ENCODE measurements at regions not wholly inside any gene's neighbourhood (a gene's known extent, or its start where the extent isn't known, plus 50 kb on each side); places are given as distances from the start of the nearest gene placed in this dataset.

DNA sequence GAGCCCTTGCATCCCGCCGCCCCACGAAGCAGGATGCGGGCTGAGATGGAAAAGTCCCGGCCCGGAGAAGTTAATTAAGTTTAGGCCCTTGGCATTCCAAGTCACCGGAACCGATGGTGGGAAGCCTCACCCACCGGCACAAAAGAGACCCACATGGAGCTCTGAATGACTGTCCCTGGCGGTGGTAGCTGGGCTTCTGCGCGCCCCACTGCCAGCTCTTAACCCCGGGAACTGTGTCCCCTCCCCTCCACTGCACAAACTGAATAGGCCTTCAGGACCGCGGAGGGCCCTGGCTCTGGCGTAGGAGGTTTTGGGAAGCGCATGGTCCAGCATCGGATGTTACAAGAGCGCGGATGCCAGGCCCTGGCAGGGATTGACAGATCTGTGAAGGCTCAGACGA is 291.1 kb upstream of the TUT7 start:
- DNase-seq (ENCODE audit: low read depth) = no peak
- no peak overlapping the region for H3K4me3 ChIP-seq (ENCODE audit: low read length)
- TF ChIP-seq, protein P1, sequence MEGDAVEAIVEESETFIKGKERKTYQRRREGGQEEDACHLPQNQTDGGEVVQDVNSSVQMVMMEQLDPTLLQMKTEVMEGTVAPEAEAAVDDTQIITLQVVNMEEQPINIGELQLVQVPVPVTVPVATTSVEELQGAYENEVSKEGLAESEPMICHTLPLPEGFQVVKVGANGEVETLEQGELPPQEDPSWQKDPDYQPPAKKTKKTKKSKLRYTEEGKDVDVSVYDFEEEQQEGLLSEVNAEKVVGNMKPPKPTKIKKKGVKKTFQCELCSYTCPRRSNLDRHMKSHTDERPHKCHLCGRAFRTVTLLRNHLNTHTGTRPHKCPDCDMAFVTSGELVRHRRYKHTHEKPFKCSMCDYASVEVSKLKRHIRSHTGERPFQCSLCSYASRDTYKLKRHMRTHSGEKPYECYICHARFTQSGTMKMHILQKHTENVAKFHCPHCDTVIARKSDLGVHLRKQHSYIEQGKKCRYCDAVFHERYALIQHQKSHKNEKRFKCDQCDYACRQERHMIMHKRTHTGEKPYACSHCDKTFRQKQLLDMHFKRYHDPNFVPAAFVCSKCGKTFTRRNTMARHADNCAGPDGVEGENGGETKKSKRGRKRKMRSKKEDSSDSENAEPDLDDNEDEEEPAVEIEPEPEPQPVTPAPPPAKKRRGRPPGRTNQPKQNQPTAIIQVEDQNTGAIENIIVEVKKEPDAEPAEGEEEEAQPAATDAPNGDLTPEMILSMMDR (conservative IDR thresholded peaks at IDR 0.05; ENCODE audit: low read length) = no peak

DNA sequence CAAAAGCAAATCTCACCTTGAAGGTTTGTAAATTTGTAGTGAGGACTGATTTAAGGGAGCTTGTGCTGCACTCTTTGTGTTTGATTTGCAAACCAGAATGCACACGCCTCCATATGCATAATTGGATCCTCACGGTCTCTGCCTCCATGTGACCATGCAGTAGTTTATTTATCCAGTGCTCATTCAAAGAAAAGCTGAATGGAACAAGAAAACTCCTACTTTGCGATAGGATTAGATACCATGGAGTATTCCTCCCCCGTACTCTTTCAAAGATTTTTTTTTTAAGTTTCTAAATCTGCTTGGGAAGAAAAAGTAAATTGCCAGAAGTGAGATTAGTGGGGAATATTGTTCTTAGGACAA is 290.4 kb upstream of the TUT7 start:
- TF ChIP-seq, protein P1 (conservative IDR thresholded peaks at IDR 0.05; ENCODE audit: low read length) = no peak
- no peak for DNase-seq (ENCODE audit: low read depth)
- no peak overlapping the region for H3K4me3 ChIP-seq (ENCODE audit: low read length)

DNA sequence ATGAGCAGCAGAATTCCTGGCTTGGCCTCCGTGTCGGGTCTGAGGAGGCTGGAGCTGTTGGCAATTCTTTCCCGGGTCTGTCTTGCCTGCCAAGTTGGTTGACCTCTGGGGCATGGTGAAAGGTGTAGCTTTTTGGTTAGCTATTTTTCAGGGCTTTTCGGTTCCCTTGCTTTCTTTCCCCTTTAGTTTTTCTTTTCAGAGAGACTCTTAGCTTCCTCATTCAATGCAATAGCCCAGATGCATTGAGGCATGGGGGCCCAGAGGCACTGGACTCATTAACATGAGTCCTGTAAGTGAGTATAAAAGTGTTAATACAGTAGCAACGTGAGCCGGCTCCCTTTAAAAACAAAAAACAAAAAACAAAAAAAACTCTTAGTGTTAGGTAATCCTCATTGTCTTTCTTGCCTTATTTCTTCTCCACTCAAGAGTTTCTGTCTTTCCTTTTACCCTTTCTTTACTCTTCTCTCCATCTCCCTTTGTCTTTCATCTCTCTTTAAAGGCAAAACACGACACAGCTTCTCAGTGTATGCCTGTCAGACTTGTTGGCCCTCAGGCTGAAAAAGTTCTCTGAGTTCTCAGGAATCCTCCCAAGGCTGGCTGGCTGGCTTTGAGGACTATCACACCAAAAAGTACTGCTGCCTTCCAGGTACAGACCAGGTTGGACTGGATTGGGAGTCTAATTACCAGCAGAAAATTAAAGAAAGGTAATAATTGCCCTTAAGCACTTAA is 289.9 kb upstream of the TUT7 start:
- no peak overlapping the region for H3K4me3 ChIP-seq (ENCODE audit: low read length)
- DNase-seq (ENCODE audit: low read depth) = no peak
- TF ChIP-seq, protein P1 (conservative IDR thresholded peaks at IDR 0.05; ENCODE audit: low read length) = no peak

DNA sequence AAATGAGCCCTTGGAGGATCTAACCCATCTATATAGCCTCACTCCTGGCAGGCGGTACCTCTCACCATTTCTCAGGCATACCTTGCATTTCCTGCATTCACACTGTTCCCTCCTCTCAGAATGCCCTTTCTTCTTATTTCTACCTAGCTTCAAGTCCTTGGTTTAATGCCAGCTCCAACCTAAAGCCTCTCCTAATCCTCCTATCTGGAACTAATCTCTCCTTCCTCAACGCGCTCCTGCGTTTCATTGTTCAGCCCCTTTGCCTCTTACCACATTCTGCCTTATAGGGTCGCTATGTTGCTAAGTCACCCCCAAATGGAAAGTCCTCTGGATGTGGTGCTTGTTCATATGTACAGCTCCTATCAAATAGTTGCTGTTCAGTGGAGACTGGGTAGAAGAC is 288.5 kb upstream of the TUT7 start:
- DNase-seq (ENCODE audit: low read depth) = no peak
- no peak overlapping the region for H3K4me3 ChIP-seq (ENCODE audit: low read length)
- TF ChIP-seq, protein P1 (conservative IDR thresholded peaks at IDR 0.05; ENCODE audit: low read length) = no peak

DNA sequence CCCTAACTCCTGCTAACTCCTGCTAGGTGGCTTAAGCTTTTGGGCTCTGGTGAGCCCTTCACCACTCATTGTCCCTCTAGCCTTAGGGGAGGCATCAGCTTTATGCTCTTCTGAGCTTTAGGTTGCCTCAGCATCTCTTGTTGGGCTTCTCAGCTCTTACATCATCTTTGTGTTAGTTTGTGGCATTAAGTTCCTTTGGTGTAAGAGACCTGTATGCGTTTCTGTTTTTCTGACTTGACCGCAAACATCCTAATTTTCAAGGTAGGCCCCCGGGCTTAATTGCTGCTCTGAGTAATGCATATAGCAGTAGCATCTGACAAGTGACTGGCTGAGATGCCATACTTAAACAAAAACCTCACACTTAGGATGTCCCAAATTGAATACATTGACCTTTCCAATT is 287.8 kb upstream of the TUT7 start:
- DNase-seq (ENCODE audit: low read depth) = no peak
- H3K4me3 ChIP-seq (ENCODE audit: low read length) = no peak overlapping the region
- TF ChIP-seq, protein P1 (conservative IDR thresholded peaks at IDR 0.05; ENCODE audit: low read length) = no peak

DNA sequence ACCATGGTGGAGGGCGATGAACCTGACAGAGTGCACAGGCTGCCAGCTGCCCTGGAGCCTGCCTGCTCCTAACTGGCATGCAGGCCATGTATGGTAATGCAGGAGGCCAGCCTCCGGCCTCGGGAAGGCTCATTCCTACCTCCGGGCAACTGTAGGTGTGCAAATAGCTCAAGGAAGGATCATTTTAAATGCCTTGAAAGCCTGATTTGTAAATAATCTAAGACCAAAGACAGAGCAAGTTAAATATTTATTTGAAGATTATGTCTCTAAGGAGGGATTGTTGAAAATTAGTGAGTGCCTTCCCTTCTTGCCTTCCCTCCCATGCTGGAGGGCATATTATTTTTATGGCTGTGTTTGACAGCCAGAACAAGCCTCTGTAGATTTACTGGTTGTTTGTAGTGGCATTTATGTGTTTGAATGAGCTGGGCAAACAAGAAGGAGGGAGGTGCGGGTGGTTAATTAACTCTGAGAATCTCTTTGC is 285.7 kb upstream of the TUT7 start:
- TF ChIP-seq, protein P1 (conservative IDR thresholded peaks at IDR 0.05; ENCODE audit: low read length) = no peak; the same call in 1 of the 2 replicates
- no peak for DNase-seq (ENCODE audit: low read depth)
- H3K4me3 ChIP-seq (ENCODE audit: low read length) = no peak overlapping the region

DNA sequence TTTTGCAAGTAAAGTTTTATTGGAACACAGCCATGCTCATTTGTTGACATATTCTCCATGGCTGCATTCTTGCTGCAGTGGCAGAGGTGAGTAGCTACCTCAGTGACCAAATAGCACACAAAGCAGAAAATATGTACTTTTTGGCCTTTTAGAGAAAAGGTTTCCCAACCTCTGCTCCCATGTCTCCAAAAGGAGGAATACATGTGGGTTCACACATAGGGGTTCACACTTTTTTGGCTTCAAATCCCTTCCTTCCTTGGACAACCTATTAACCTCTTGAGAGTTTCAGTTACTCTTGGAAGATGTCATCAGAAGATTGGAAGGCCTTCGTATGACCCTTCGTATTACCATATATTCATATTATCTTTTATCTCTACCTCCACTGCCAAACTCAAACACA is 285.1 kb upstream of the TUT7 start:
- TF ChIP-seq, protein P1 (conservative IDR thresholded peaks at IDR 0.05; ENCODE audit: low read length) = no peak
- H3K4me3 ChIP-seq (ENCODE audit: low read length) = no peak overlapping the region
- DNase-seq (ENCODE audit: low read depth) = no peak
